Inflammatory macrophage treated with lipopolysaccharide for 4 hours (primary cell): ENCODE measurements at regions not wholly inside any gene's neighbourhood (a gene's known extent, or its start where the extent isn't known, plus 50 kb on each side); places are given as distances from the start of the nearest gene placed in this dataset.

ENCODE experiments used
- DNase-seq: peaks from one replicate; pipeline ENCODE4 v3.0.0-alpha.2; 2020

DNA sequence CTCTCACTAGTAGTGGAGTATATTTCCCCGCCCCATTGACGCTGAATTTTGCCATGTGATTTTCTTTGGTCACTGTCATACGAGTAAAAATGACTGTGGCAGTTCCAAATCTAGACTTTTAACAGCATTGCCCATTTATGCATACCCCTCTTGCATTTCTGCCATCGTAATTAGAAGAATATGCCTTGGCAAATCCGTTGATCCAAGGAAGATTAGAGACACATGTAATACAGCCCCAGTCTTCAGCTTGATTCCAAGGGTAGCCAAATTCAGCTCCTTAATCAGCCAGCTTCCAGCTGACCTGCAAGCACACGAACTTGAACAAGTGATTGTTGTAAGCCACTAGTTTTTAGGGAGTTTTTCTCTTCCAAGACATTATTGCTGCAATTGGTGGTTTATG is 290.3 kb upstream of the ADAMTS5 start:
- no peak for DNase-seq

- DNase-seq: no peak
Observed at GRCh38 chr21:27251752-27252151, 284.9 kb upstream of the ADAMTS5 start.

DNA sequence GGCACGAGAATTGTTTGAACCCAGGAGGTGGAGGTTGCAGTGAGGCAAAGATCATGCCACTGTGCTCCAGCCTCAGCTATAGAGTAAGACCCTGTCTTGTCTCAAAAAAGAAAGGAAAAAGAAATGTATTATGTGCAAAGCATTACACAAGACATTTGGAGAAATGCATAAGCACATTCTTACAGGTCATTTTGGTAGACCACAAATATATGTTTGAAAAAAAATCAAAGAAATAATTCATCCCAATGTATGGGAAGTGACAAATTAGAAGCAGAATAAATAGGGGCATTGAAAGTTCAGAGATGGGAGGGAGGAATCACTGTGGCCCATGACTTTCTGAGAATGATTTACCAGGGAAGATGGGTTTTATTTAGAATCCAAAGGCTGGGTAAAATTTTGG is 283.5 kb upstream of the ADAMTS5 start:
- DNase-seq: no peak

- DNase-seq: no peak
Observed at GRCh38 chr21:27248814-27249213, 281.9 kb upstream of the ADAMTS5 start.

- no peak for DNase-seq
Observed at GRCh38 chr21:27246741-27247140, 279.9 kb upstream of the ADAMTS5 start.

GRCh38 chr21:27244776-27245175 is 277.9 kb upstream of the ADAMTS5 start:
- DNase-seq: no peak

- DNase-seq: no peak
Observed at GRCh38 chr21:27244352-27244751, 277.5 kb upstream of the ADAMTS5 start.

DNA sequence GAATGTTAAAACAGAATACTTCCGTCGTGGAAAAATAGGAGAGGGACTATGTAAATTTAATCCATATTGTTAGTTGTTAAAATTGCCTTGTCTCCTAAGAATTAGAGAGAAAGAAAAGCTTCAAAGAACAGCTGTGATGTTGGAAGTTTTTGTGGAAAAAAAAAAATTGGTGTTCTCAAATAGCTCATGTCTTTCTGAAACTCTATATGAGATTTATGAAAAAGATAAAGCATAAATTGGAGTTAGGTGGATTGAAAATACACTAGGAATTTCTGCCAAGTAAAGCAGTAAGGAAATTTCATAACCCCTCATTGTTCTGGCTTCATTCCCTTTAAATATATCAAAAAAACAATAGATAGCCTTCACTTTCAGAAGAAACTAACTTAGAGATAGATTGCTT is 274.0 kb upstream of the ADAMTS5 start:
- DNase-seq: no peak

GRCh38 chr21:27233514-27234115 is 266.7 kb upstream of the ADAMTS5 start:
- DNase-seq: no peak

DNA sequence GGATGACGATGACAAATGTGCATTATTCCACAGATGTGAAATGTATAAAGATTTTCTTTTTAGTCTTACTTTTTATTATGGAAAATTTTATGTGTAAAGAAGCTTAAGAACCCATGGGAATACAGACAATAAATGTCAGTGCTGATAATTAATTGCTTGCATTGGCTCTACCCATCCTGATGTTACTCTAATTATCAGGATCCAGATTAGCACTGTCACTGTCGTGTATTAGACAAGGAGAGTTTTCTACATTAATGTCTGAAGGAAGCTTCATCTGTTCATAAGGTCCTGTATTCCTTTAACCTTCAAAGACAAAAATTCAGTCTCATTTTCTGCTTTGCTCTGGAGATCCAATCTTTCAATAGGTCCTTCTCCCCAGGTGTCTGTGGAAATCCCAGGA is 259.1 kb upstream of the ADAMTS5 start:
- DNase-seq: no peak

DNA sequence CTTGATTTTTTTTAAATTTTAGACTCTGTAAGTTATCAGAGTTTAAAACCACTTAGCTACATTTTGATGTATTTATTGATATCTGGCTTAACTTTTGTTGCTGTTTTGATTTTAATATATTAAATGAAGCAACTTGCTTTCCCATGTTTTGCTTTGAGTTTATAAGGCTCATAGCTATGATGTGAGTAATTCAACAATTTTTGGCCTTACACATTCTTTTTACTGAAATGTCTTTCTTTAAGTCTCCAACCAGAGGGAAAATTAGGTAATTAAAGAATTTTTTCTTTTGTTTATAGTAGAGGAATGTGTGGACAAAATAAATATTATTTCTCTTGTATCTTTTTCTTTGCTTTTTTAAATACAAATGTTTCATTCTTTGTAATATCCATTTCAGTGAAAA is 258.3 kb upstream of the ADAMTS5 start:
- DNase-seq: no peak

- no peak for DNase-seq
Observed at GRCh38 chr21:27224169-27224568, 257.3 kb upstream of the ADAMTS5 start.

- no peak for DNase-seq
Observed at GRCh38 chr21:27221077-27221476, 254.2 kb upstream of the ADAMTS5 start.

GRCh38 chr21:27220416-27220815 is 253.5 kb upstream of the ADAMTS5 start:
- no peak for DNase-seq

- DNase-seq: no peak
Observed at GRCh38 chr21:27219068-27219467, 252.2 kb upstream of the ADAMTS5 start.

DNA sequence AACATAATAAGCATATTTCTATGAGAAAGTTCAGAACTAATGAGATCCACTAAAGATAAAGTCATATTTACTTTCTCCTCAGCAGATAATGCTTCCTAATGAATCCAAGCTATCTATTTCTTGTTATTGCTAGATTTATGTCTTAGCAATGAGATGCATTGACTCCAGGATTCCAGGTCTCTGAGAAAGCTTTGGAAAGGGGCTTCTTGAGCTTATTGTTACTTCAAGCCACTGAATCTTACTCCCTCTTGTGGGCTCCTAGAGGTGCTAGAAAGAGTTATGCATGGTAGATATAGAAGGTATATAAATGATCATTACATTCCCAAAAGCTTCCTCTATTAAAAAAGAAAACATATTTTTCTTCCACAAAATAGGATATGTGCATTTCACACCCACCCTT is 246.4 kb upstream of the ADAMTS5 start:
- no peak for DNase-seq

- DNase-seq: no peak
Observed at GRCh38 chr21:27212441-27212840, 245.6 kb upstream of the ADAMTS5 start.

GRCh38 chr21:27209546-27209945 is 242.7 kb upstream of the ADAMTS5 start:
- no peak for DNase-seq

GRCh38 chr21:27206368-27206982 is 239.6 kb upstream of the ADAMTS5 start:
- no peak for DNase-seq

DNA sequence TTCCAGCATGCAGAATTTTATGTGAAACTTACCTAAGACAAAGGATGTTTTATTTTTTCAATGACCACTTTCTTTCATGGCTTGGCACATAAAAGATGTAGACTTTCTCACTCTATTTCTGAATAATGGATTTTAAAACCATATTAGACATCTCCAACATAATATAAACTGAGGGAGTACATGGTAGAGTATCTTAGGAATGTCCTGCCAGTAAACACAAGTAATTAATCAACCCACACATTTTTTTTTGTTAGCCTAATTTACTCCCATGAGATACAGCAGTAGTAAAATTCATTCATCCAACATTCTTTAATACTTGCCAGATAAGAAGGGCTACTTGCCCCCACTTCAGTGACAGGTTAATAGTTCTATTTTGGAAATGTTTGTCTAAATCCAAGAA is 235.4 kb upstream of the ADAMTS5 start:
- no peak for DNase-seq

GRCh38 chr21:27201197-27201596 is 234.3 kb upstream of the ADAMTS5 start:
- DNase-seq: no peak

DNA sequence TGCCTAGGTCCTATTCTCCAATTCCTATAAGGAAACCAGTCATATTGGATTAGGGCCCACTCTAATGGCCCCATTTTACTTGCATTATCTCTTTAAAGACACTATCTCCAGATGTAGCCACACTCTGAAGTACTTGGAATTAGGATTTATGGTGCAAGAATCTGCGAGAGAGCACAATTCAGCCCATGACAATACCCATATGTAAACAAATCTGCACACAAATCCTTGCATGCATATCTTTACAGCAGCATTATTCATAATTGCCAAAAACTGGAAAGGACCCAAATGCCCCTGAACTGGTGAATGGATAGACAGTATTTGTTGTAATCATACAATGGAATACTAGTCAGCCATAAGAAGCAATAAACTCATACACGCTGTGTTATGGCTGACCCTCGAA is 229.8 kb upstream of the ADAMTS5 start:
- no peak for DNase-seq

- DNase-seq: no peak
Observed at GRCh38 chr21:27192281-27192949, 225.5 kb upstream of the ADAMTS5 start.

GRCh38 chr21:27190601-27191000 is 223.7 kb upstream of the ADAMTS5 start:
- no peak for DNase-seq

DNA sequence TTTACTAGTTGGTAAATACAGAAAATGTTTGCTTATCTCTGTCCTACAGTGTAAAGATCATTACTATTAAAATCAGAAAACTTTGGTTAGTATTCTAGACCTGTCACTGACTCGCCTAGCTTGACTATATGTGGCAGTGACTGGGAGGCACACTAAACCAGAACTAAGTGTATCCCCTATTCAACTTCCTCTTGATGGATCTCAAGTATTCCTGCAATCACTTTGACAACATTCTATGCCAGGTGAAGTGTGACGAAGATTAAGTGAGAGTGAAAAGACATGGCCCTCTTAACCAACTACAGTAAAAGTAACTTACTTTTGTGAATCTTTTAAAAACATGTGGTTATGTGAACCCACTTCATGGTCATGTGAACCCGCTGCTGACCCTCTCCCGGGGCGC is 223.0 kb upstream of the ADAMTS5 start:
- DNase-seq: no peak
